ENCODE measurements at regions not wholly inside any gene's neighbourhood (a gene's known extent, or its start where the extent isn't known, plus 50 kb on each side); places are given as distances from the start of the nearest gene placed in this dataset.

- Mint-ChIP-seq H3K4me1 (no peaks in the 10 kb centered on the region), H3K9me3 (no peaks in the 10 kb centered on the region), H3K4me3 (no peak overlapping the region), H3K36me3 (ENCODE audit: low read depth) (no peaks in the 10 kb centered on the region), H3K27me3 (no peaks in the 10 kb centered on the region), H3K27ac (no peak overlapping the region)
- no peak for ATAC-seq (replicated peaks)
Measured at GRCh38 chr10:128701381-128701780, 575.2 kb upstream of the MKI67 start.

- no peak overlapping the region for H3K4me3 Mint-ChIP-seq
- ATAC-seq (replicated peaks) = no peak
- H3K27ac Mint-ChIP-seq = no peak overlapping the region
- no peaks in the 10 kb centered on the region for H3K36me3 Mint-ChIP-seq (ENCODE audit: low read depth)
- no peaks in the 10 kb centered on the region for H3K27me3 Mint-ChIP-seq
- H3K4me1 Mint-ChIP-seq = no peaks in the 10 kb centered on the region
- H3K9me3 Mint-ChIP-seq = no peaks in the 10 kb centered on the region
Measured at GRCh38 chr10:128701837-128702236, 575.6 kb upstream of the MKI67 start.

GRCh38 chr10:128704716-128705115 lies 578.5 kb upstream of the MKI67 start:
- H3K4me3 Mint-ChIP-seq = no peak overlapping the region
- no peaks in the 10 kb centered on the region for H3K4me1 Mint-ChIP-seq
- H3K27me3 Mint-ChIP-seq = peaks cover 4% of the 10 kb centered on the region
- H3K36me3 Mint-ChIP-seq (ENCODE audit: low read depth) = no peaks in the 10 kb centered on the region
- no peak for ATAC-seq (replicated peaks)
- H3K27ac Mint-ChIP-seq = no peak overlapping the region
- H3K9me3 Mint-ChIP-seq = no peaks in the 10 kb centered on the region

- Mint-ChIP-seq H3K4me1 (no peaks in the 10 kb centered on the region), H3K27me3 (peaks cover 17% of the 10 kb centered on the region), H3K4me3 (no peak overlapping the region), H3K9me3 (no peaks in the 10 kb centered on the region), H3K27ac (no peak overlapping the region), H3K36me3 (ENCODE audit: low read depth) (no peaks in the 10 kb centered on the region)
- no peak for ATAC-seq (replicated peaks)
Measured at GRCh38 chr10:128708182-128708581, 582.0 kb upstream of the MKI67 start.

- Mint-ChIP-seq H3K4me1 (no peaks in the 10 kb centered on the region), H3K36me3 (ENCODE audit: low read depth) (no peaks in the 10 kb centered on the region), H3K27ac (no peak overlapping the region), H3K27me3 (peaks cover 17% of the 10 kb centered on the region), H3K4me3 (no peak overlapping the region), H3K9me3 (no peaks in the 10 kb centered on the region)
- no peak for ATAC-seq (replicated peaks)
Measured at GRCh38 chr10:128709686-128710085, 583.5 kb upstream of the MKI67 start.

- no peak for ATAC-seq (replicated peaks)
Measured at GRCh38 chr10:128710098-128710797, 584.0 kb upstream of the MKI67 start.

GRCh38 chr10:128710798-128711183 lies 584.6 kb upstream of the MKI67 start:
- H3K4me3 Mint-ChIP-seq = no peak overlapping the region

More at GRCh38 chr10:128710098-128710797, 584.0 kb upstream of the MKI67 start:
- Mint-ChIP-seq H3K27ac (no peak overlapping the region), H3K27me3 (peaks cover 17% of the 10 kb centered on the region), H3K9me3 (no peaks in the 10 kb centered on the region), H3K4me3 (no peak overlapping the region), H3K4me1 (no peaks in the 10 kb centered on the region), H3K36me3 (ENCODE audit: low read depth) (no peaks in the 10 kb centered on the region)

GRCh38 chr10:128711806-128712205 lies 585.6 kb upstream of the MKI67 start:
- no peaks in the 10 kb centered on the region for H3K4me1 Mint-ChIP-seq
- ATAC-seq (replicated peaks) = no peak
- H3K36me3 Mint-ChIP-seq (ENCODE audit: low read depth) = no peaks in the 10 kb centered on the region
- peaks cover 17% of the 10 kb centered on the region for H3K27me3 Mint-ChIP-seq
- no peak overlapping the region for H3K27ac Mint-ChIP-seq
- H3K4me3 Mint-ChIP-seq = no peak overlapping the region
- H3K9me3 Mint-ChIP-seq = no peaks in the 10 kb centered on the region

More at GRCh38 chr10:128710798-128711183, 584.6 kb upstream of the MKI67 start:
- Mint-ChIP-seq H3K27me3 (peaks cover 17% of the 10 kb centered on the region), H3K9me3 (no peaks in the 10 kb centered on the region), H3K36me3 (ENCODE audit: low read depth) (no peaks in the 10 kb centered on the region), H3K4me1 (no peaks in the 10 kb centered on the region), H3K27ac (no peak overlapping the region)
- ATAC-seq (replicated peaks) = no peak

GRCh38 chr10:128712661-128713400 lies 586.6 kb upstream of the MKI67 start:
- H3K9me3 Mint-ChIP-seq = no peaks in the 10 kb centered on the region
- H3K27ac Mint-ChIP-seq = no peak overlapping the region
- peaks cover 17% of the 10 kb centered on the region for H3K27me3 Mint-ChIP-seq
- ATAC-seq (replicated peaks) = no peak
- no peak overlapping the region for H3K4me3 Mint-ChIP-seq
- H3K4me1 Mint-ChIP-seq = no peaks in the 10 kb centered on the region
- no peaks in the 10 kb centered on the region for H3K36me3 Mint-ChIP-seq (ENCODE audit: low read depth)

- no peak for ATAC-seq (replicated peaks)
- H3K4me1 Mint-ChIP-seq = no peaks in the 10 kb centered on the region
Measured at GRCh38 chr10:128713471-128713870, 587.2 kb upstream of the MKI67 start.

GRCh38 chr10:128713874-128714570 lies 587.8 kb upstream of the MKI67 start:
- Mint-ChIP-seq H3K4me1 (no peaks in the 10 kb centered on the region), H3K9me3 (no peaks in the 10 kb centered on the region), H3K36me3 (ENCODE audit: low read depth) (no peaks in the 10 kb centered on the region), H3K4me3 (no peak overlapping the region), H3K27ac (no peak overlapping the region), H3K27me3 (peaks cover 17% of the 10 kb centered on the region)
- no peak for ATAC-seq (replicated peaks)

More at GRCh38 chr10:128713471-128713870, 587.2 kb upstream of the MKI67 start:
- H3K4me3 Mint-ChIP-seq = no peak overlapping the region
- no peaks in the 10 kb centered on the region for H3K36me3 Mint-ChIP-seq (ENCODE audit: low read depth)
- no peak overlapping the region for H3K27ac Mint-ChIP-seq
- no peaks in the 10 kb centered on the region for H3K9me3 Mint-ChIP-seq
- H3K27me3 Mint-ChIP-seq = peaks cover 17% of the 10 kb centered on the region

- Mint-ChIP-seq H3K4me3 (no peak overlapping the region), H3K36me3 (ENCODE audit: low read depth) (no peaks in the 10 kb centered on the region), H3K4me1 (no peaks in the 10 kb centered on the region), H3K9me3 (no peaks in the 10 kb centered on the region), H3K27me3 (peaks cover 12% of the 10 kb centered on the region), H3K27ac (no peak overlapping the region)
- ATAC-seq (replicated peaks) = no peak
Measured at GRCh38 chr10:128714644-128715415, 588.6 kb upstream of the MKI67 start.

- Mint-ChIP-seq H3K4me3 (no peak overlapping the region), H3K9me3 (no peaks in the 10 kb centered on the region), H3K27me3 (peaks cover 8% of the 10 kb centered on the region), H3K4me1 (no peaks in the 10 kb centered on the region), H3K36me3 (ENCODE audit: low read depth) (no peaks in the 10 kb centered on the region), H3K27ac (no peak overlapping the region)
- no peak for ATAC-seq (replicated peaks)
Measured at GRCh38 chr10:128716181-128716580, 590.0 kb upstream of the MKI67 start.

- Mint-ChIP-seq H3K27me3 (no peaks in the 10 kb centered on the region), H3K27ac (no peak overlapping the region), H3K9me3 (no peaks in the 10 kb centered on the region), H3K4me1 (no peaks in the 10 kb centered on the region), H3K36me3 (ENCODE audit: low read depth) (no peaks in the 10 kb centered on the region), H3K4me3 (no peak overlapping the region)
- no peak for ATAC-seq (replicated peaks)
Measured at GRCh38 chr10:128721963-128722445, 595.8 kb upstream of the MKI67 start.
